Smooth muscle cell (in vitro differentiated cells): ENCODE measurements at regions not wholly inside any gene's neighbourhood (a gene's known extent, or its start where the extent isn't known, plus 50 kb on each side); places are given as distances from the start of the nearest gene placed in this dataset.

Experiments used
- DNase-seq: peaks from one replicate; lab custom pipeline; 2025; ENCODE audit not compliant: unreplicated experiment; lab: John Stamatoyannopoulos, UW
- H2AFZ ChIP-seq: fragments of 200-600 bp; sonication (generic); 2 replicates; pipeline ENCODE4 v1.6.0; 2016; ENCODE audit warnings: antibody characterized with exemption, low read depth, mild to moderate bottlenecking
- H3F3A ChIP-seq: fragments of 200-600 bp; sonication (generic); 2 replicates; pipeline ENCODE4 v1.6.0; 2017; ENCODE audit warnings: antibody characterized with exemption, low read depth
- H3K27ac ChIP-seq: fragments of 200-600 bp; sonication (generic); 2 replicates; pipeline ENCODE4 v1.5.1; 2016; ENCODE audit warnings: low read depth, mild to moderate bottlenecking
- H3K27me3 ChIP-seq: fragments of 200-600 bp; sonication (generic); 2 replicates; pipeline ENCODE4 v1.6.1; 2016; ENCODE audit warnings: low read depth, mild to moderate bottlenecking
- H3K36me3 ChIP-seq: fragments of 200-600 bp; sonication (generic); 2 replicates; pipeline ENCODE4 v1.5.1; 2016; ENCODE audit warnings: low read depth
- H3K4me1 ChIP-seq: fragments of 200-600 bp; sonication (generic); 2 replicates; pipeline ENCODE4 v1.5.1; 2016; ENCODE audit warnings: low read depth
- H3K4me2 ChIP-seq: fragments of 200-600 bp; sonication (generic); 2 replicates; pipeline ENCODE4 v1.6.0; 2016; ENCODE audit warnings: mild to moderate bottlenecking
- H3K4me3 ChIP-seq: fragments of 200-600 bp; sonication (generic); 2 replicates; pipeline ENCODE4 v1.5.1; 2016; ENCODE audit warnings: mild to moderate bottlenecking
- H3K79me2 ChIP-seq: fragments of 200-600 bp; sonication (generic); 2 replicates; pipeline ENCODE4 v1.6.0; 2016; ENCODE audit warnings: low read depth, mild to moderate bottlenecking
- H3K9ac ChIP-seq: fragments of 200-600 bp; sonication (generic); 2 replicates; pipeline ENCODE4 v1.6.0; 2016; ENCODE audit warnings: low read depth
- H3K9me3 ChIP-seq: fragments of 200-600 bp; sonication (generic); replicated peaks from 2 replicates; pipeline ENCODE4 v1.5.1; 2016; ENCODE audit warnings: low read depth
- H4K20me1 ChIP-seq: fragments of 200-600 bp; sonication (generic); 2 replicates; pipeline ENCODE4 v1.6.0; 2016; ENCODE audit warnings: low read depth
- WGBS: methylation state at CpG from one replicate; pipeline ENCODE4 v1.1.7; 2016; ENCODE audit warnings: low lambda C conversion rate; 5-methylcytosine and 5-hydroxymethylcytosine counted together
- TF ChIP-seq, protein P1 (sequence below): fragments of 200-600 bp; sonication (generic); IDR thresholded peaks from 2 replicates; pipeline ENCODE4 v1.5.1; 2017; ENCODE audit warnings: borderline replicate concordance, mild to moderate bottlenecking, antibody characterized with exemption; ENCODE audit not compliant: insufficient read depth, poor library complexity, severe bottlenecking

- Histone ChIP-seq H3K9ac (no peak overlapping the region), H4K20me1 (no peaks in the 10 kb centered on the region), H3K9me3 (no peaks in the 10 kb centered on the region), H3F3A (no peaks in the 10 kb centered on the region), H3K27ac (no peak overlapping the region), H3K27me3 (no peaks in the 10 kb centered on the region), H3K4me3 (no peak overlapping the region), H2AFZ (no peak overlapping the region), H3K4me1 (peaks cover 7% of the 10 kb centered on the region), H3K4me2 (no peak overlapping the region), H3K36me3 (no peaks in the 10 kb centered on the region), H3K79me2 (no peaks in the 10 kb centered on the region)
- no peak for DNase-seq
- TF ChIP-seq, protein P1, sequence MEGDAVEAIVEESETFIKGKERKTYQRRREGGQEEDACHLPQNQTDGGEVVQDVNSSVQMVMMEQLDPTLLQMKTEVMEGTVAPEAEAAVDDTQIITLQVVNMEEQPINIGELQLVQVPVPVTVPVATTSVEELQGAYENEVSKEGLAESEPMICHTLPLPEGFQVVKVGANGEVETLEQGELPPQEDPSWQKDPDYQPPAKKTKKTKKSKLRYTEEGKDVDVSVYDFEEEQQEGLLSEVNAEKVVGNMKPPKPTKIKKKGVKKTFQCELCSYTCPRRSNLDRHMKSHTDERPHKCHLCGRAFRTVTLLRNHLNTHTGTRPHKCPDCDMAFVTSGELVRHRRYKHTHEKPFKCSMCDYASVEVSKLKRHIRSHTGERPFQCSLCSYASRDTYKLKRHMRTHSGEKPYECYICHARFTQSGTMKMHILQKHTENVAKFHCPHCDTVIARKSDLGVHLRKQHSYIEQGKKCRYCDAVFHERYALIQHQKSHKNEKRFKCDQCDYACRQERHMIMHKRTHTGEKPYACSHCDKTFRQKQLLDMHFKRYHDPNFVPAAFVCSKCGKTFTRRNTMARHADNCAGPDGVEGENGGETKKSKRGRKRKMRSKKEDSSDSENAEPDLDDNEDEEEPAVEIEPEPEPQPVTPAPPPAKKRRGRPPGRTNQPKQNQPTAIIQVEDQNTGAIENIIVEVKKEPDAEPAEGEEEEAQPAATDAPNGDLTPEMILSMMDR, result no peak
- WGBS, result 82% methylated on average over 4 of the region's 4 CpGs
Observed at GRCh38 chr15:58286523-58286922, 145.3 kb upstream of the LIPC start.

- H3K4me2 ChIP-seq, result no peak overlapping the region
- no peak overlapping the region for H3K4me3 ChIP-seq
- H3K27ac ChIP-seq, result no peak overlapping the region
- H3F3A ChIP-seq, result no peaks in the 10 kb centered on the region
- H2AFZ ChIP-seq, result no peak overlapping the region
- no peaks in the 10 kb centered on the region for H3K9me3 ChIP-seq
- H3K36me3 ChIP-seq, result no peaks in the 10 kb centered on the region
- no peaks in the 10 kb centered on the region for H4K20me1 ChIP-seq
- TF ChIP-seq, protein P1, result no peak
- no peaks in the 10 kb centered on the region for H3K27me3 ChIP-seq
- no peaks in the 10 kb centered on the region for H3K79me2 ChIP-seq
- WGBS, result 96% methylated on average over 2 of the region's 2 CpGs
- no peak overlapping the region for H3K9ac ChIP-seq
- no peak for DNase-seq
- H3K4me1 ChIP-seq, result no peaks in the 10 kb centered on the region
Observed at GRCh38 chr15:58287891-58288290, 143.9 kb upstream of the LIPC start.

DNA sequence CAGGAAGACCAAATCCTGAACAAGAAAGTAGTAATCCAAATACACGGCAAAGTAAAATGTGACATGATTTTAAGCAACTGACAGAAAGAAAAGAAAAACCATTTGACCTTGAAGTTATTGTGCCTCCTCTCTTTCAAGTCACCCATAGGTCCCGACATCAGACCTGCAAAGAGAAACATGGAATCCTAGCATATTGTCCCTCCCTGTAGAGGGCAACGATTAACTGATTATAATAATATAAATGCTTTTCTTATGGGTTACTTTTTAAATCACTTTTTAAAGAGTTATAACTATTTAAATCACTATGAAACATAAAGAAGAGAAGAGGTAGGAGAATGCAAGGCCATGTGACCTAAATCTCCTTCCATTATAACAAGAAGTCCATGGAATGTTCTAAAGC, 143.2 kb upstream of the LIPC start:
- 92% methylated on average over 3 of the region's 3 CpGs for WGBS
- TF ChIP-seq, protein P1, result no peak

DNA sequence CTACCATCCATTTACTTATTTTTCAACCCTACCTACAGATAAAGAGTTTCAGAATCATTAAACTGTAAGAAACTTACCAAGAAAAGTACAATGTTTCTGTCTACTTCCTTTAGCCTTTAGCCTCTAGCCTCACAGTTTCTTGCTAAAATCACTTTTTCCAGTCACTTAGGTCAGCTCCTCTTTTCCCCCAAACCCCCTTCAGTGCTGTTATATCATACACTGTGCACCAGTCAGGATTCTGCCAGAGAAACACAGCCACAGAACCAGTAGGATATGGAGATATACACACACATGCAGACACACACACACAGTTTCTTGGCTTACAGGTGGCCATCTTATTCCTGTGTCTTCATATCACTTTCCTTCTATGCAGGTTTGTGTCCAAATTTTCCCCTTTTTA, 139.9 kb upstream of the LIPC start:
- H3K27me3 ChIP-seq, result no peaks in the 10 kb centered on the region
- H2AFZ ChIP-seq, result no peak overlapping the region
- no peak overlapping the region for H3K4me2 ChIP-seq
- TF ChIP-seq, protein P1, result no peak
- no peaks in the 10 kb centered on the region for H3K9me3 ChIP-seq
- H4K20me1 ChIP-seq, result no peaks in the 10 kb centered on the region
- H3K36me3 ChIP-seq, result no peaks in the 10 kb centered on the region
- no peak for DNase-seq
- H3K9ac ChIP-seq, result no peak overlapping the region
- no peaks in the 10 kb centered on the region for H3K4me1 ChIP-seq
- no peak overlapping the region for H3K27ac ChIP-seq
- H3K4me3 ChIP-seq, result no peak overlapping the region
- no peaks in the 10 kb centered on the region for H3K79me2 ChIP-seq
- H3F3A ChIP-seq, result no peaks in the 10 kb centered on the region

More for the DNA sequence above, 143.2 kb upstream of the LIPC start:
- Histone ChIP-seq H3K27ac (no peak overlapping the region), H3K79me2 (no peaks in the 10 kb centered on the region), H4K20me1 (no peaks in the 10 kb centered on the region), H3K9me3 (no peaks in the 10 kb centered on the region), H3K4me3 (no peak overlapping the region), H3K4me1 (no peaks in the 10 kb centered on the region), H3K36me3 (no peaks in the 10 kb centered on the region), H2AFZ (no peak overlapping the region), H3K27me3 (no peaks in the 10 kb centered on the region), H3F3A (no peaks in the 10 kb centered on the region), H3K9ac (no peak overlapping the region), H3K4me2 (no peak overlapping the region)
- DNase-seq, result no peak
